ENCODE measurements at regions not wholly inside any gene's neighbourhood (a gene's known extent, or its start where the extent isn't known, plus 50 kb on each side); places are given as distances from the start of the nearest gene placed in this dataset.

GRCh38 chr2:529424-529823 lies 147.8 kb downstream of the TMEM18 start:
- TF ChIP-seq POLR2A (IDR thresholded peaks at IDR 0.05) (no peak), POLR2AphosphoS5 (IDR thresholded peaks at IDR 0.05) (no peak), CTCF (IDR thresholded peaks at IDR 0.05) (no peak), EP300 (IDR thresholded peaks at IDR 0.05) (no peak)

All from upper lobe of left lung (tissue), 4 donors.